Erythroblast (primary cell): ENCODE measurements at regions not wholly inside any gene's neighbourhood (a gene's known extent, or its start where the extent isn't known, plus 50 kb on each side); places are given as distances from the start of the nearest gene placed in this dataset.

ENCODE experiments used
- GATA1 ChIP-seq: IDR thresholded peaks from 2 replicates; pipeline ENCODE4 v1.6.1; 2011; ENCODE audit warnings: low read depth, mild to moderate bottlenecking, control low read depth, low read length, moderate library complexity
- POLR2A ChIP-seq: IDR thresholded peaks from 2 replicates; pipeline ENCODE4 v1.6.1; 2011; ENCODE audit warnings: mild to moderate bottlenecking, low read length

- no peak for TF ChIP-seq POLR2A
- no peak for TF ChIP-seq GATA1
These were observed 117.2 kb upstream of the H2AZ1 start for GRCh38 chr4:100067255-100067654.
